ENCODE measurements at regions not wholly inside any gene's neighbourhood (a gene's known extent, or its start where the extent isn't known, plus 50 kb on each side); places are given as distances from the start of the nearest gene placed in this dataset.

DNA sequence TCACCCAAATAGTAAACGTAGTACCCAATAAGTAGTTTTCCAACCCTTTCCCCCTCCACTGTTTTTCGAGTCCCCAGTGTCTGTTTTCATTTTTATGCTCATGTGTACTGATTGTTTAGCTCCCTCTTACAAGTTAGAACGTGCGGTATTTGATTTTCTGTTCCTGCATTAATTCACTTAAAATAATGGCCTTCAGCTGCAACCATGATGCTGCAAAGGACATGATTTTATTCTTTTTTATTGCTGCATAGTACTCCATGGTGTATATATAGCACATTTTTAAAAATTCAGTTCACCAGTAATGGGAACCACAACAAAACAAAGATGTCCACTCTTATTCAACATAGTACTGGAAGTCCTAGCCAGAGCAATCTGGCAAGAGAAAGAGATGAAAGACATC, 72.8 kb downstream of the DUSP6 start:
- Histone ChIP-seq H3K9me3 (no peaks in the 10 kb centered on the region), H3K4me3 (no peak overlapping the region), H3K27me3 (no peaks in the 10 kb centered on the region), H3K4me1 (peaks cover 0 to 14% (median 12%) of the 10 kb centered on the region in 4 donors), H3K36me3 (no peaks in the 10 kb centered on the region), H3K27ac (no peak overlapping the region)
- 95 to 96% methylated on average over 4 of the region's 4 CpGs for WGBS, 2 donors
- DNase-seq (no peak), ATAC-seq (ENCODE audit: low FRiP score in 2 of 2) (no peak)
- TF ChIP-seq POLR2A (IDR thresholded peaks at IDR 0.05) (no peak), POLR2AphosphoS5 (IDR thresholded peaks at IDR 0.05) (no peak)
- TF ChIP-seq, protein P1, sequence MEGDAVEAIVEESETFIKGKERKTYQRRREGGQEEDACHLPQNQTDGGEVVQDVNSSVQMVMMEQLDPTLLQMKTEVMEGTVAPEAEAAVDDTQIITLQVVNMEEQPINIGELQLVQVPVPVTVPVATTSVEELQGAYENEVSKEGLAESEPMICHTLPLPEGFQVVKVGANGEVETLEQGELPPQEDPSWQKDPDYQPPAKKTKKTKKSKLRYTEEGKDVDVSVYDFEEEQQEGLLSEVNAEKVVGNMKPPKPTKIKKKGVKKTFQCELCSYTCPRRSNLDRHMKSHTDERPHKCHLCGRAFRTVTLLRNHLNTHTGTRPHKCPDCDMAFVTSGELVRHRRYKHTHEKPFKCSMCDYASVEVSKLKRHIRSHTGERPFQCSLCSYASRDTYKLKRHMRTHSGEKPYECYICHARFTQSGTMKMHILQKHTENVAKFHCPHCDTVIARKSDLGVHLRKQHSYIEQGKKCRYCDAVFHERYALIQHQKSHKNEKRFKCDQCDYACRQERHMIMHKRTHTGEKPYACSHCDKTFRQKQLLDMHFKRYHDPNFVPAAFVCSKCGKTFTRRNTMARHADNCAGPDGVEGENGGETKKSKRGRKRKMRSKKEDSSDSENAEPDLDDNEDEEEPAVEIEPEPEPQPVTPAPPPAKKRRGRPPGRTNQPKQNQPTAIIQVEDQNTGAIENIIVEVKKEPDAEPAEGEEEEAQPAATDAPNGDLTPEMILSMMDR (IDR thresholded peaks at IDR 0.05) = no peak

DNA sequence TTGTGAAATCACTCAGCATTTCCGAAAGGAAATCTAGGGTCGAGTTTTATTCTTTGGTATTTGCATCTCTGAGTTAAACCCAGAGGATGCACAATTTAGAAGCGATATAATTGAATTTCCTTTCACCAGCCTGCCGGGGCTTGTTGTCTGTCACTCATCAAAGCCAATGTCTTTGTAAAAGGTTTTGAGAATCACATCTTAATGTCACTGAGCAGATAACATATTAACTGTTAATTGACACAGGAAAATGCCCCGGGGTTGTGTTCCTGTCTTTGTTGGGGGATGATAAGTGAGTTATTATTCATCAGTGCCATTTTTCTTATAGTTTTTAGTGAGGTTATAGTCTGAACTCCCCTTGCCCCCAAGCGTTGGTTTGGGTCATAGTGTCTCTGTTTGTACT, 73.4 kb downstream of the DUSP6 start:
- no peak overlapping the region for H3K27ac ChIP-seq
- H3K36me3 ChIP-seq = no peaks in the 10 kb centered on the region
- H3K4me3 ChIP-seq = no peak overlapping the region
- DNase-seq = no peak
- 52 to 66% methylated on average over 6 of the region's 6 CpGs for WGBS, 2 donors
- no peaks in the 10 kb centered on the region for H3K9me3 ChIP-seq
- no peak for TF ChIP-seq POLR2A (IDR thresholded peaks at IDR 0.05)
- TF ChIP-seq, protein P1 (IDR thresholded peaks at IDR 0.05) = no peak
- TF ChIP-seq EP300 (IDR thresholded peaks at IDR 0.05) = no peak
- TF ChIP-seq POLR2AphosphoS5 (IDR thresholded peaks at IDR 0.05) = no peak
- H3K27me3 ChIP-seq = no peaks in the 10 kb centered on the region
- H3K4me1 ChIP-seq = peaks cover 0 to 14% (median 12%) of the 10 kb centered on the region in 4 donors
- no peak for ATAC-seq (ENCODE audit: low FRiP score in 2 of 2)

DNA sequence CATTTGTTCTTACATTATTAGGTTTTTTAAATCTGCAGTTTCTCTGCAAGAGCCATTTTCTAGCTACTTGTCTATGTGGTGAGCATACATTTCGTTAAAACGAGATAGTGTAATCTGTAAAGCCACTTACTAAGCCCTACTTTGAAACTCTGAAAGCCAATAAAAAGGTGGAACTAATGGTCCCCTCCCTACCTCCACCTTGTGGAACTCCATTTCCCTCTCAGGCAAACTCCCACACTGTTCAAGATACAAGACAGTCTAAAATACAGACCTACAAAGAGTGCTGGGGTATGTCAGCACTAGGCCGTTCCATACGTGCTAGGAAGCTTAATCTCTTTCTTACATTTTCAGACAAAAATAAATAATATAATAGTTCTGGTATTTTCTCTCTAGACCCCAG, 74.1 kb downstream of the DUSP6 start:
- Histone ChIP-seq H3K36me3 (no peaks in the 10 kb centered on the region), H3K27me3 (no peaks in the 10 kb centered on the region), H3K9me3 (no peaks in the 10 kb centered on the region), H3K4me1 (peaks cover 0 to 14% (median 12%) of the 10 kb centered on the region in 4 donors), H3K4me3 (no peak overlapping the region), H3K27ac (no peak overlapping the region)
- no peak for DNase-seq
- WGBS, 2 donors = 93 to 95% methylated on average over 4 of the region's 4 CpGs
- no peak for TF ChIP-seq POLR2A (IDR thresholded peaks at IDR 0.05)
- TF ChIP-seq EP300 (IDR thresholded peaks at IDR 0.05) = no peak
- TF ChIP-seq, protein P1 (IDR thresholded peaks at IDR 0.05) = no peak
- no peak for TF ChIP-seq POLR2AphosphoS5 (IDR thresholded peaks at IDR 0.05)
- ATAC-seq (ENCODE audit: low FRiP score in 2 of 2) = no peak

DNA sequence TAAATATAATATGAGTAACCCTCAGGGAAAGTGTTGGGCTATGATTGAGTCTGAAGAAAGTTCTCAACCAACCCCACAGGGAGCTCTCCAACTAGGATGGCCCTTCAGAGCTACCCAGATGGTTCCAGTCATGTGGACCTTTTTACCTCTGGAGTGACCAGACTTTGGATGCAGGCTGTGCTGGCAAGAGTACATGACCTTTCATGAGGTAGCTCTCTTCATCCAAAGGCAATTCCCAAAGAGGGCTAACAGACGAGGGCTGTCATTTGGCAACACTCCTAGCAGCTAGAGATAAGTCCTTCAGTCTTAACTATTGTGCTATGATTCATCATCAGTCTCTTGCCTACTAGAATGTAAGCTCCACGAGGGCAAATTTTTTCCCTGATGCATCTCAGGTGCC, 75.4 kb downstream of the DUSP6 start:
- peaks cover 0 to 14% (median 12%) of the 10 kb centered on the region in 4 donors for H3K4me1 ChIP-seq
- H3K4me3 ChIP-seq = no peak overlapping the region
- no peaks in the 10 kb centered on the region for H3K27me3 ChIP-seq
- no peaks in the 10 kb centered on the region for H3K36me3 ChIP-seq
- no peak for ATAC-seq (ENCODE audit: low FRiP score in 2 of 2)
- TF ChIP-seq POLR2AphosphoS5 (IDR thresholded peaks at IDR 0.05) (no peak), POLR2A (IDR thresholded peaks at IDR 0.05) (no peak), EP300 (IDR thresholded peaks at IDR 0.05) (no peak)
- TF ChIP-seq, protein P1 (IDR thresholded peaks at IDR 0.05) = no peak
- H3K27ac ChIP-seq = no peak overlapping the region
- no peak for DNase-seq
- no peaks in the 10 kb centered on the region for H3K9me3 ChIP-seq
- 78 to 79% methylated on average over 2 of the region's 2 CpGs for WGBS, 2 donors

DNA sequence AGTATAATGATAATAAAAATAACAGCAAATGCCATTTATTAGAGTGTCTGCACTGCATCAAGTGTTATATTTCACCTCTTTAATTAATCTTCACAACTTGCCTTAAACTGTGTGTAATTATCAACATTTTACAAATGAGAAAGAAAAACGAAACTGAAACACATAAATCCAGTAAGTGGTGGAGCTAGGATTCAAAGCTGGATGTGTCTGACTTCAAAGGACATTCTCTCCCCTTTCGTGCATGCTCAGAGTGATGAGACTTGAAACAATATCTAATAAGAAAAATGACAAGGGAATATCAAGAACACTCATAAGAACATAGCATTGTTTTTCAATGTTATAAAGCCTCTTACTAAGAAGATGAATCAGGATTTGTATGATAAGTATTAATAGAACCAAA, 78.8 kb downstream of the DUSP6 start:
- TF ChIP-seq, protein P1 (IDR thresholded peaks at IDR 0.05) = no peak
- TF ChIP-seq EP300 (IDR thresholded peaks at IDR 0.05) = no peak
- no peak for TF ChIP-seq POLR2A (IDR thresholded peaks at IDR 0.05)
- no peak for TF ChIP-seq POLR2AphosphoS5 (IDR thresholded peaks at IDR 0.05)
- Histone ChIP-seq H3K27ac (no peak overlapping the region), H3K27me3 (no peaks in the 10 kb centered on the region), H3K9me3 (no peaks in the 10 kb centered on the region), H3K4me3 (no peak overlapping the region), H3K36me3 (no peaks in the 10 kb centered on the region), H3K4me1 (no peaks in the 10 kb centered on the region)
- 58 to 62% methylated on average over 2 of the region's 2 CpGs for WGBS, 2 donors
- DNase-seq = no peak
- no peak for ATAC-seq (ENCODE audit: low FRiP score in 2 of 2)
